Body of pancreas (tissue), 4 donors: ENCODE measurements at regions not wholly inside any gene's neighbourhood (a gene's known extent, or its start where the extent isn't known, plus 50 kb on each side); places are given as distances from the start of the nearest gene placed in this dataset.

Experiments used
- ATAC-seq: fragments of 150-250 bp; one replicate; pipeline ENCODE4 v1.9.1; 2016
- DNase-seq, 4 donors: peaks; one replicate each; pipeline ENCODE4 v3.0.0-alpha.2; 2019
- H3K27ac ChIP-seq, 4 donors: fragments of 200-600 bp; sonication (generic); 1 replicate in 3 of 4; 2 replicates in 1 of 4; pipeline versions ENCODE4 v1.5.1 to v1.6.1; 2016 to 2019; ENCODE audit warnings: mild to moderate bottlenecking in 1 of 4, mixed read lengths in 1 of 4, moderate library complexity in 1 of 4
- H3K27me3 ChIP-seq, 2 donors: fragments of 200-600 bp; sonication (generic); one replicate each; pipeline ENCODE4 v1.6.0; 2016; ENCODE audit warnings: mild to moderate bottlenecking in 1 of 2
- H3K36me3 ChIP-seq, 2 donors: fragments of 200-600 bp; sonication (generic); replicated peaks in 1 of 2; 2 replicates each; pipeline ENCODE4 v1.5.1; 2016; ENCODE audit warnings: low read depth in 2 of 2; ENCODE audit not compliant: insufficient read depth in 1 of 2
- H3K4me1 ChIP-seq: fragments of 200-600 bp; sonication (generic); one replicate; pipeline ENCODE4 v1.6.0; 2016
- H3K4me3 ChIP-seq, 2 donors: fragments of 200-600 bp; sonication (generic); 1 replicate in 1 of 2; 2 replicates in 1 of 2; pipeline ENCODE4 v1.5.1; 2016 to 2019
- H3K9me3 ChIP-seq, 3 donors: fragments of 200-600 bp; sonication (generic); 1 replicate in 2 of 3; 2 replicates in 1 of 3; pipeline ENCODE4 v1.5.1; 2016
- CTCF ChIP-seq, 7 experiments: fragments of 450-650 bp in 4 of 7; fragments of 200-600 bp in 3 of 7; sonication (generic) in 3 of 7; IDR thresholded peaks; one replicate each; pipeline ENCODE4 v1.5.1; 2016 to 2019; ENCODE audit warnings: antibody characterized with exemption in 7 of 7
- POLR2A ChIP-seq, 3 donors: fragments of 450-650 bp; IDR thresholded peaks; one replicate each; pipeline ENCODE4 v1.6.1; 2016; ENCODE audit warnings: antibody characterized with exemption in 3 of 3, mild to moderate bottlenecking in 2 of 3
- WGBS, 2 donors: methylation state at CpG; one replicate each; pipeline ENCODE4 v1.1.5; 2017; 5-methylcytosine and 5-hydroxymethylcytosine counted together
- intact Hi-C: fragments of 100-400 bp; cut with DNase I; formaldehyde crosslinking; loops from one replicate; pipeline ENCODE4 v1.15.1; 2023

- no peaks in the 10 kb centered on the region for H3K4me1 ChIP-seq
- no peaks in the 10 kb centered on the region for H3K36me3 ChIP-seq
- intact Hi-C loops = no loop called here
- no peak overlapping the region for H3K4me3 ChIP-seq
- no peaks in the 10 kb centered on the region for H3K9me3 ChIP-seq
- no peaks in the 10 kb centered on the region for H3K27me3 ChIP-seq
- no peak overlapping the region for H3K27ac ChIP-seq
- 26 to 30% methylated on average over 4 of the region's 4 CpGs for WGBS, 2 donors
- TF ChIP-seq CTCF (IDR thresholded peaks at IDR 0.05) (peak in 1 of 7 experiments; percentile 7), POLR2A (IDR thresholded peaks at IDR 0.05) (no peak)
- DNase-seq = no peak
- no peak for ATAC-seq
Observed at GRCh38 chrX:34365471-34365870, 233.4 kb upstream of the FAM47A start.

GRCh38 chrX:34350561-34351335, 218.6 kb upstream of the FAM47A start:
- DNase-seq = no peak
- intact Hi-C loops = no loop called here
- no peak overlapping the region for H3K4me3 ChIP-seq
- H3K4me1 ChIP-seq = no peaks in the 10 kb centered on the region
- no peaks in the 10 kb centered on the region for H3K36me3 ChIP-seq
- no peak overlapping the region for H3K27ac ChIP-seq
- no peaks in the 10 kb centered on the region for H3K9me3 ChIP-seq
- TF ChIP-seq CTCF (IDR thresholded peaks at IDR 0.05) (no peak), POLR2A (IDR thresholded peaks at IDR 0.05) (no peak)
- WGBS, 2 donors = 9 to 24% methylated on average over 3 of the region's 3 CpGs
- no peaks in the 10 kb centered on the region for H3K27me3 ChIP-seq
- peak; percentile 45 for ATAC-seq

GRCh38 chrX:34343001-34343400, 210.9 kb upstream of the FAM47A start:
- TF ChIP-seq POLR2A (IDR thresholded peaks at IDR 0.05) (no peak), CTCF (IDR thresholded peaks at IDR 0.05) (no peak)
- H3K27me3 ChIP-seq = no peaks in the 10 kb centered on the region

GRCh38 chrX:34341814-34342213, 209.7 kb upstream of the FAM47A start:
- no peak for TF ChIP-seq CTCF (IDR thresholded peaks at IDR 0.05)
- no peak for TF ChIP-seq POLR2A (IDR thresholded peaks at IDR 0.05)
- no peaks in the 10 kb centered on the region for H3K9me3 ChIP-seq
- ATAC-seq (no peak), DNase-seq (no peak)
- intact Hi-C loops = no loop called here
- H3K4me1 ChIP-seq = no peaks in the 10 kb centered on the region
- no peak overlapping the region for H3K27ac ChIP-seq
- H3K4me3 ChIP-seq = no peak overlapping the region
- 10 to 18% methylated on average over 4 of the region's 4 CpGs for WGBS, 2 donors
- no peaks in the 10 kb centered on the region for H3K36me3 ChIP-seq
- no peaks in the 10 kb centered on the region for H3K27me3 ChIP-seq

More at GRCh38 chrX:34343001-34343400, 210.9 kb upstream of the FAM47A start:
- Histone ChIP-seq H3K36me3 (no peaks in the 10 kb centered on the region), H3K4me1 (no peaks in the 10 kb centered on the region), H3K9me3 (no peaks in the 10 kb centered on the region), H3K27ac (no peak overlapping the region), H3K4me3 (no peak overlapping the region)
- ATAC-seq (no peak), DNase-seq (peak in 1 of 4 donors; percentile 7)
- intact Hi-C loops = no loop called here

- no peaks in the 10 kb centered on the region for H3K27me3 ChIP-seq
Observed at GRCh38 chrX:34341258-34341657, 209.1 kb upstream of the FAM47A start.

More at GRCh38 chrX:34341258-34341657, 209.1 kb upstream of the FAM47A start:
- intact Hi-C loops = no loop called here
- TF ChIP-seq POLR2A (IDR thresholded peaks at IDR 0.05) = no peak
- Histone ChIP-seq H3K4me1 (no peaks in the 10 kb centered on the region), H3K9me3 (no peaks in the 10 kb centered on the region), H3K36me3 (no peaks in the 10 kb centered on the region), H3K27ac (no peak overlapping the region), H3K4me3 (no peak overlapping the region)
- ATAC-seq (no peak), DNase-seq (no peak)
